D721Med (cell line): ENCODE measurements at regions not wholly inside any gene's neighbourhood (a gene's known extent, or its start where the extent isn't known, plus 50 kb on each side); places are given as distances from the start of the nearest gene placed in this dataset.

Experiments
- DNase-seq: peaks from one replicate; pipeline ENCODE4 v3.0.0; 2011; ENCODE audit warnings: low spot score; ENCODE audit not compliant: insufficient read length
- FAIRE-seq: peaks from 2 replicates; lab custom pipeline; 2011; peaks lifted over from hg19 to GRCh38; lab: Jason Lieb, UNC
- TF ChIP-seq, protein P1 (sequence below): IDR thresholded peaks from 2 replicates; pipeline ENCODE4 v1.5.1; 2012; ENCODE audit warnings: mild to moderate bottlenecking, control low read depth; ENCODE audit not compliant: insufficient read depth; ENCODE audit errors: missing control alignments

DNA sequence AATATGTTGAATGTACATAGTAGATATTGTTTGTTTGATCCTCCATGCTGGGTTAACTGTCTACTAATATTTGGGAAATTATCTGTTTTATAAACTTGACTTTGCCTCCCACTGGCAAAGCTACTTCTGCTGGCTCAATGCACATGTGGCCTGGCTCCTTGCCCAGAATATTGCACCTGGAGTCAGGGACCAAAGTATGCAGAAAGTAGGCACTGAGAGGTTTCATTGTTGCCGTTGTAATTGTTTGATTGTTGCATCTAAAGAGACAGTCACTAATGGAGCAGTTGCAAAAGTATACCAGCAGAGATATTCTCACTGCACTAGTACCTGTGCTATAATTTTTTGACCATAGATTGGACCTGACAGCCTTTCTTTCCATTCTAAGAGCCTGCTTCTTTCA, 137.8 kb upstream of the CNTNAP2 start:
- TF ChIP-seq, protein P1, sequence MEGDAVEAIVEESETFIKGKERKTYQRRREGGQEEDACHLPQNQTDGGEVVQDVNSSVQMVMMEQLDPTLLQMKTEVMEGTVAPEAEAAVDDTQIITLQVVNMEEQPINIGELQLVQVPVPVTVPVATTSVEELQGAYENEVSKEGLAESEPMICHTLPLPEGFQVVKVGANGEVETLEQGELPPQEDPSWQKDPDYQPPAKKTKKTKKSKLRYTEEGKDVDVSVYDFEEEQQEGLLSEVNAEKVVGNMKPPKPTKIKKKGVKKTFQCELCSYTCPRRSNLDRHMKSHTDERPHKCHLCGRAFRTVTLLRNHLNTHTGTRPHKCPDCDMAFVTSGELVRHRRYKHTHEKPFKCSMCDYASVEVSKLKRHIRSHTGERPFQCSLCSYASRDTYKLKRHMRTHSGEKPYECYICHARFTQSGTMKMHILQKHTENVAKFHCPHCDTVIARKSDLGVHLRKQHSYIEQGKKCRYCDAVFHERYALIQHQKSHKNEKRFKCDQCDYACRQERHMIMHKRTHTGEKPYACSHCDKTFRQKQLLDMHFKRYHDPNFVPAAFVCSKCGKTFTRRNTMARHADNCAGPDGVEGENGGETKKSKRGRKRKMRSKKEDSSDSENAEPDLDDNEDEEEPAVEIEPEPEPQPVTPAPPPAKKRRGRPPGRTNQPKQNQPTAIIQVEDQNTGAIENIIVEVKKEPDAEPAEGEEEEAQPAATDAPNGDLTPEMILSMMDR: no peak
- FAIRE-seq (no peak), DNase-seq (no peak)

GRCh38 chr7:145959981-145960380, 156.6 kb upstream of the CNTNAP2 start:
- DNase-seq: no peak
- no peak for FAIRE-seq
- TF ChIP-seq, protein P1: no peak

DNA sequence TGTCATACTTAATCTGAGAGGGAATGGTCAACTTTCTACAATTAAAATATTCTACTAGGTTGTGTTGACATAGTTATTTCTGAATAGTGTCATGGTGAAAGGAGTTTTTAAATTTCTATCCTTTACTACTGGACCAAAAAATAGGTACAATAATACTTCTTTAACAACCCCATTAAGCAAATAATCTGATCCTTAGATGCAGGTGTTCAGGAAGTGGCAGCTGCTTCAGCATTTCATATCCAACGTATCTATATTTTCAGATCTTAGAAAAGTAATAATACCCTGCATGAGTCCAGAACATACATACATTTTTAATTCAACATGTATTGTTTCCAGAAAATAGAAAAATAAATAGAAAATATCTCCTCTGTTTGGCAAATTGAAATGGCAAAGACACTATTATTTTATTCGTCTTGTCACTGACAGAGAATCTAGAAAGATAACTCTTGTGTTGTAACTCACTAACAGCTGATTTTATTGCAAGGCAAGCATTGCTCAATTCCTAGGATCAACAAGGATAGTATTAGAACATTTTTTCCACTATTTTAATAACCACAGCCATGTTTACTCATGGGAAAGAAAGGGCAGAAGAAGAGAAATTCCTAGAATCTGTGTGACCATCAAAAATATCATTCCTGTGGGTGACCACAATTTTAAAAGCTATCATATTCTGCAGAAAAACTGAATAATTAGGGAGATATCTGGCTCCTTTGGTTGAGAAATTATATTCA, 159.3 kb upstream of the CNTNAP2 start:
- no peak for FAIRE-seq
- TF ChIP-seq, protein P1: no peak

DNA sequence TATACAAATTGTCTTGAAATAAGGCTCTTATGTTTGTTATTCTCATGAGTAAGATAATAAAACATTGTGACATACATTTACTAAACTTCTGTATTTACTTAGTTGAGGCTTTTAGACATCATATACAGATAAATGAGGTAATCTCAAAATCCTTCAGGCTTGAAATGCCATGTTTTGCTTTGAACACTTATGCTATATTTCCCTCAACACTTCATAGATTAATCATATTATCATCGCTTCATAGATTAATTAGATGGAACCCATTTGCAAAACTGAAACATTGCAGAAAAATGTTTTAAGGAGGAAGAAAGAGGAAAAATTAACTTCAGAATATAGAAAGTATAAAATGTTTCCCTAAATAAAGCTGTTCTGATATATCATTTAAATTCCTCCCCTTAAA, 165.0 kb upstream of the CNTNAP2 start:
- FAIRE-seq (no peak), DNase-seq (no peak)
- TF ChIP-seq, protein P1: no peak

More for the DNA sequence above, 159.3 kb upstream of the CNTNAP2 start:
- DNase-seq: no peak

- FAIRE-seq (no peak), DNase-seq (no peak)
- TF ChIP-seq, protein P1: no peak
Observed at GRCh38 chr7:145928937-145929336, 187.7 kb upstream of the CNTNAP2 start.

DNA sequence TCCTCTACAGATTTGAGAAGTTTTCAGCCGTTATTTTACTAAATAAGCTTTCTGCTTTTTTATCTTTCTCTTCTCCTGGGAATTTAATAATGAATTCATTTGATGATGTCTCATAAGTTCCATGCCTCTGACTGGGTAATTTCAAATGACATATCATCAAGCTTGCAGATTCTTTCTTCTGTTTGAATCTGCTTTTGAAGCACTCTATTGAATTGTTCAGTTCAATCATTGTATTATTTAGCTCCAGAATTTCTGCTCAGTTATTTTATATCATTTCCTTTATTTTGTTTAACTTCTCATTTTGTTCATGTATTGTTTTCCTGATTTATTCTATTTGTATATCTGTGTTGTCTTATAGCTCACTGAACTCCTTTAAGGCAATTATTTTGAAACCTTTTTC, 196.9 kb upstream of the CNTNAP2 start:
- DNase-seq (no peak), FAIRE-seq (no peak)
- TF ChIP-seq, protein P1: no peak

DNA sequence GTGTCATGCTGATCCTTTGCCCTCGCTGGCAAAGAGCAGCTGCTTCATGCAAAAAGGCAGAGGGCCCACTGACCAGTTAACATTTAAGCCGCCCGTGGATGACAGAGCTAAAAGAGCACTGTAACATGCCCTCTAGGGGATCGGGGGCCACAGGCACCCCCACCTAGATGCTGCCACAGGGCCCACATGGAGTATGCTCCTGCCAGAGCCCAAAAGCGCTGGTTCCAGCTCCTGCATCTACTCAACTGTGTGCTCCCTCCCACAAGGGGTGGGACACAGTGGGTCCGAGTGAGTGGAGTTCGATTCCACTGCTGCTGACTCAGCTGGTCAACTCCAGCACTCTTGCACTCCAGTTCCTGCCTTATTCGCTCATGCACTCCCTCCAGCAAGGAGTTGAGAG, 199.8 kb upstream of the CNTNAP2 start:
- TF ChIP-seq, protein P1: no peak
- no peak for FAIRE-seq
- DNase-seq: no peak
